PFSK-1 (cell line): ENCODE measurements at regions not wholly inside any gene's neighbourhood (a gene's known extent, or its start where the extent isn't known, plus 50 kb on each side); places are given as distances from the start of the nearest gene placed in this dataset.

Experiments
- POLR2AphosphoS5 ChIP-seq: IDR thresholded peaks from 2 replicates; pipeline ENCODE4 v1.6.1; 2012; ENCODE audit warnings: low read depth, mild to moderate bottlenecking, control low read depth, low read length, moderate library complexity
- TAF1 ChIP-seq: IDR thresholded peaks from 2 replicates; pipeline ENCODE4 v1.6.1; 2012; ENCODE audit warnings: low read length, control low read depth, borderline replicate concordance; ENCODE audit not compliant: insufficient read depth

- TF ChIP-seq POLR2AphosphoS5 (no peak), TAF1 (no peak)
These were observed 139.1 kb downstream of the SLC17A6 start for GRCh38 chr11:22477312-22477711.
